ENCODE measurements at regions not wholly inside any gene's neighbourhood (a gene's known extent, or its start where the extent isn't known, plus 50 kb on each side); places are given as distances from the start of the nearest gene placed in this dataset.

GRCh38 chr6:44002067-44002592 is 125.1 kb downstream of the MRPL14 start:
- no peaks in the 10 kb centered on the region for H4K20me1 ChIP-seq (ENCODE audit: low read length)
- peak overlapping the region; percentile 44 for H3K9ac ChIP-seq (ENCODE audit: low read length)
- no peaks in the 10 kb centered on the region for H3K27me3 ChIP-seq (ENCODE audit: low read length)
- peak; percentile 33 for ATAC-seq
- H3K27ac ChIP-seq (ENCODE audit: low read length): no peak overlapping the region
- ChIA-PET POLR2A (ENCODE audit: unreplicated experiment) (interaction anchor here (0.7 kb wide), 1 partner anchor 56 kb away, joined by 5 read pairs; no protein-coding TSS in a partner anchor), CTCF (interaction anchor here (0.6 kb wide), 1 partner anchor 232 kb away, joined by 5 read pairs; the partner anchor contains the start of gene VEGFA)
- peak overlapping the region; percentile 73 for H2AFZ ChIP-seq (ENCODE audit: low read length)
- BruUV-seq (replicated peaks): no TSS peak
- no peaks in the 10 kb centered on the region for H3F3A ChIP-seq (ENCODE audit: low read length, unreplicated experiment)
- peak overlapping the region; percentile 47; the same call in 1 of the 2 replicates for H3K4me3 ChIP-seq (ENCODE audit: low read length)
- H3K4me2 ChIP-seq (ENCODE audit: low read length): peak overlapping the region; percentile 65
- peaks cover 7% of the 10 kb centered on the region for H3K4me1 ChIP-seq (ENCODE audit: insufficient read depth, low read length)
- H3K79me2 ChIP-seq (ENCODE audit: low read length): no peaks in the 10 kb centered on the region
- intact Hi-C loops (cut with micrococcal nuclease): no loop called here
- no peaks in the 10 kb centered on the region for H3K36me3 ChIP-seq (ENCODE audit: low read depth, low read length)
- H3K9me3 ChIP-seq (ENCODE audit: low read length): no peaks in the 10 kb centered on the region
- H3K9me2 ChIP-seq (replicated peaks; ENCODE audit: low read length): no peaks in the 10 kb centered on the region
- no peak for DNase-seq
- TF ChIP-seq EZH2phosphoT487 (IDR thresholded peaks at IDR 0.05; ENCODE audit: borderline replicate concordance, low read length) (no peak), EZH2 (IDR thresholded peaks at IDR 0.05; ENCODE audit: low read length, unreplicated experiment) (no peak), CTCF (conservative IDR thresholded peaks at IDR 0.05; ENCODE audit: low read depth, low read length) (no peak)

GRCh38 chr6:44001318-44002066 is 125.8 kb downstream of the MRPL14 start:
- H3K36me3 ChIP-seq (ENCODE audit: low read depth, low read length): no peaks in the 10 kb centered on the region
- peak overlapping the region; percentile 47; the same call in 1 of the 2 replicates for H3K4me3 ChIP-seq (ENCODE audit: low read length)
- H3K27ac ChIP-seq (ENCODE audit: low read length): no peak overlapping the region
- H3K4me1 ChIP-seq (ENCODE audit: insufficient read depth, low read length): peaks cover 7% of the 10 kb centered on the region
- no peak for DNase-seq
- POLR2A ChIA-PET (ENCODE audit: unreplicated experiment): interaction anchor here (0.7 kb wide), 1 partner anchor 56 kb away, joined by 5 read pairs; no protein-coding TSS in a partner anchor
- no peaks in the 10 kb centered on the region for H3F3A ChIP-seq (ENCODE audit: low read length, unreplicated experiment)
- H4K20me1 ChIP-seq (ENCODE audit: low read length): no peaks in the 10 kb centered on the region
- H3K27me3 ChIP-seq (ENCODE audit: low read length): no peaks in the 10 kb centered on the region
- ATAC-seq: peak; percentile 22; the same call in 1 of the 2 replicates
- BruUV-seq (replicated peaks): no TSS peak
- TF ChIP-seq CTCF (conservative IDR thresholded peaks at IDR 0.05; ENCODE audit: low read depth, low read length) (peak; percentile 49), EZH2phosphoT487 (IDR thresholded peaks at IDR 0.05; ENCODE audit: borderline replicate concordance, low read length) (no peak), EZH2 (IDR thresholded peaks at IDR 0.05; ENCODE audit: low read length, unreplicated experiment) (no peak)
- CTCF ChIA-PET: no interaction called here
- no peaks in the 10 kb centered on the region for H3K79me2 ChIP-seq (ENCODE audit: low read length)
- intact Hi-C loops (cut with micrococcal nuclease): no loop called here
- H3K9me2 ChIP-seq (replicated peaks; ENCODE audit: low read length): no peaks in the 10 kb centered on the region
- H2AFZ ChIP-seq (ENCODE audit: low read length): peak overlapping the region; percentile 73
- H3K9me3 ChIP-seq (ENCODE audit: low read length): no peaks in the 10 kb centered on the region
- peak overlapping the region; percentile 65 for H3K4me2 ChIP-seq (ENCODE audit: low read length)
- H3K9ac ChIP-seq (ENCODE audit: low read length): peak overlapping the region; percentile 44
